Heart left ventricle (tissue), 16 donors: ENCODE measurements at regions not wholly inside any gene's neighbourhood (a gene's known extent, or its start where the extent isn't known, plus 50 kb on each side); places are given as distances from the start of the nearest gene placed in this dataset.
A peak's percentile ranks its signal among the peaks of the same experiment; 100 is the strongest.

Experiments used
- ATAC-seq, 4 donors: fragments of 200-7000 bp; cut with Tn5 transposase; one replicate each; pipeline ENCODE4 v1.9.1; 2020 to 2022; ENCODE audit warnings: moderate library complexity in 4 of 4, mild to moderate bottlenecking in 3 of 4, moderate number of reproducible peaks in 1 of 4
- DNase-seq, 5 donors: peaks; one replicate each; pipeline ENCODE4 v3.0.0-alpha.2; 2020
- H3K27ac ChIP-seq, 12 donors: fragments of 200-600 bp; sonication (generic) in 4 of 12; one replicate each; pipeline versions ENCODE4 v1.5.0 to v1.8.0; 2016 to 2022; ENCODE audit warnings: mild to moderate bottlenecking in 2 of 12
- H3K27me3 ChIP-seq, 9 donors: fragments of 200-600 bp; sonication (generic) in 2 of 9; one replicate each; pipeline versions ENCODE4 v1.5.1 to v1.8.0; 2016 to 2022; ENCODE audit warnings: mild to moderate bottlenecking in 3 of 9
- H3K36me3 ChIP-seq, 9 donors: fragments of 200-600 bp; sonication (generic) in 2 of 9; one replicate each; pipeline versions ENCODE4 v1.5.0 to v1.8.0; 2018 to 2022; ENCODE audit warnings: mild to moderate bottlenecking in 2 of 9
- H3K4me1 ChIP-seq, 12 donors: fragments of 200-600 bp; sonication (generic) in 4 of 12; one replicate each; pipeline versions ENCODE4 v1.5.0 to v1.8.0; 2016 to 2022; ENCODE audit warnings: mild to moderate bottlenecking in 3 of 12
- H3K4me3 ChIP-seq, 12 donors: fragments of 200-600 bp; sonication (generic) in 4 of 12; one replicate each; pipeline versions ENCODE4 v1.5.0 to v1.8.0; 2017 to 2022; ENCODE audit warnings: mild to moderate bottlenecking in 9 of 12, moderate library complexity in 4 of 12
- H3K9me3 ChIP-seq, 12 donors: fragments of 200-600 bp; sonication (generic) in 4 of 12; one replicate each; pipeline versions ENCODE4 v1.5.0 to v1.8.0; 2016 to 2022; ENCODE audit warnings: mild to moderate bottlenecking in 1 of 12
- POLR2A ChIP-seq, 2 donors: fragments of 450-650 bp; IDR thresholded peaks; one replicate each; pipeline ENCODE4 v1.6.1; 2017; ENCODE audit warnings: antibody characterized with exemption in 2 of 2, mild to moderate bottlenecking in 2 of 2, moderate library complexity in 2 of 2
- WGBS, 4 donors: extraction: QIAGEN DNeasy Blood & Tissue Kit in 2 of 4; methylation state at CpG; one replicate each; pipeline versions ENCODE4 v1.1.5 to v1.1.7; 2013 to 2018; 5-methylcytosine and 5-hydroxymethylcytosine counted together
- intact Hi-C, 10 donors: fragments of 100-400 bp; cut with DNase I; formaldehyde crosslinking; loops; one replicate each; pipeline versions ENCODE4 v1.11.1 to v1.14.2; 2022
- TF ChIP-seq, protein P1 (sequence below), 12 donors: fragments of 200-600 bp; sonication (generic) in 4 of 12; IDR thresholded peaks; one replicate each; pipeline versions ENCODE4 v1.5.0 to v1.8.0; 2018 to 2022; ENCODE audit warnings: antibody characterized with exemption in 12 of 12, mild to moderate bottlenecking in 5 of 12
- donor health status: ischemic (EF 13 %, LVEDD 7.1; RV severe dilation, severe dysfunction).
- donor health status: healthy with polysubstance abuse.
- donor health status: DM: no; HTN: yes; CAD: no.
- donor health status: DM: no; HTN: no; CAD: no.
- donor health status: ischemic (EF 25% LVEDD 6.9; RV normal size, moderate dysfunction).
- donor health status: ischemic (EF 25% LVEDD 5.7; RV mildly dilated, moderate dysfunction).
- donor health status: healthy.
- donor health status: DM: yes; HTN: yes; CAD: no.
- donor health status: ischemic (EF 35%, LVEDD 5.7; RV mildly dilated, moderate dysfunction).
- donor health status: nonischemic (EF 11% LVEDD 7.7; RV severe dilation, severe dysfunction).
- donor health status: DM: yes; HTN: yes; CAD: no.
- donor health status: PGD.
- donor health status: ischemic (EF 29% LVEDD 5.4; RV normal size, mild dysfunction).
- donor health status: nonischemic (EF 23%, LVEDD 6.1; RV moderate dilation, normal function).

DNA sequence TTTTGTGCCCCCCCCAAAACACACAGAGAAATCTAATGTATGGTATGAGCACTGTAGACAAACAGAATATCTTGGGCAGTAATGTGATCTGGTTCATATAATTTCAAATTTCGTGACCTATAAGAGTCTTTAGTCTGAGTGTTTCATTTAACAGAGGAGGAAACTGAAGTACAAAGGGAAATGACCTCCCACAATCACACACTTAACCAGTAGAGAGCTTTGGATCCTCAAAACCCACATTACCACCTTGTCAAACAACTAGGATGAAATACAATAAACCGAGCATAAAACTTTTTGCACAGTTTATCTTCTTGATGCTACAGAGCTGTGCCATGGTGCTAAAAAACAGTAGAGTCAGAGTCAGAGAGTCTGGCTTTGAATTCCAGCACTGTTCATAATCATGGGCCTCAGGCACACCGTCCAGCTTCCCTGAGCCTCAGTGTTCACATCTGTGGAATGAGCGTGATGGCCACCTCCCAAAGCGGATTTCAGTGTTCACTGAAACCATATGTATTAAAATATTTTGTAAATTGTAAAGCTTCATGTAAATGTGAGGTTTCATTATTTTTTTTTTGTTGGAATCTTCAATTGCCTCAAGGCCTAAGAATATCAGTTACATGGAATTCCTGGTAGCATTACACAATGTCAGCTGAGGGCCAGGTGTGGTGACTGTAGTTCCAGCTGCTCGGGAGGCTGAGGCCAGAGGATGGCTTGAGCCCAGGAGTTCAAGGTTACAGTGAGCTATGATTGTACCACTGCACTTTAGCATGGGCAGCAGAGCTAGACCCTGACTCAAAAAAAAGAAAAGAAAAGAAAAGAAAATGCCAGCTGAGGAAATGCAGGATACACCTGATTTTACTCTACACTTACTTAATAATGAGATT, 126.4 kb upstream of the FRY start:
- ATAC-seq = no peak
- intact Hi-C loops = loop anchor here in 3 of 10 donors (5.0 kb wide), 3 partner anchors 58 to 407 kb away; no protein-coding TSS in a partner anchor

GRCh38 chr13:31905961-31906360, 125.6 kb upstream of the FRY start:
- WGBS, 4 donors = 64 to 74% (median 68%) methylated on average over 11 of the region's 11 CpGs
- no peak for ATAC-seq
- H3K4me1 ChIP-seq = peaks cover 4 to 76% (median 37%) of the 10 kb centered on the region in 12 donors
- peaks cover 0 to 1% (median 0%) of the 10 kb centered on the region in 12 donors for H3K9me3 ChIP-seq
- no peak for DNase-seq
- no peak overlapping the region for H3K27ac ChIP-seq
- H3K4me3 ChIP-seq = no peak overlapping the region
- no peak for TF ChIP-seq POLR2A (IDR thresholded peaks at IDR 0.05)
- TF ChIP-seq, protein P1, sequence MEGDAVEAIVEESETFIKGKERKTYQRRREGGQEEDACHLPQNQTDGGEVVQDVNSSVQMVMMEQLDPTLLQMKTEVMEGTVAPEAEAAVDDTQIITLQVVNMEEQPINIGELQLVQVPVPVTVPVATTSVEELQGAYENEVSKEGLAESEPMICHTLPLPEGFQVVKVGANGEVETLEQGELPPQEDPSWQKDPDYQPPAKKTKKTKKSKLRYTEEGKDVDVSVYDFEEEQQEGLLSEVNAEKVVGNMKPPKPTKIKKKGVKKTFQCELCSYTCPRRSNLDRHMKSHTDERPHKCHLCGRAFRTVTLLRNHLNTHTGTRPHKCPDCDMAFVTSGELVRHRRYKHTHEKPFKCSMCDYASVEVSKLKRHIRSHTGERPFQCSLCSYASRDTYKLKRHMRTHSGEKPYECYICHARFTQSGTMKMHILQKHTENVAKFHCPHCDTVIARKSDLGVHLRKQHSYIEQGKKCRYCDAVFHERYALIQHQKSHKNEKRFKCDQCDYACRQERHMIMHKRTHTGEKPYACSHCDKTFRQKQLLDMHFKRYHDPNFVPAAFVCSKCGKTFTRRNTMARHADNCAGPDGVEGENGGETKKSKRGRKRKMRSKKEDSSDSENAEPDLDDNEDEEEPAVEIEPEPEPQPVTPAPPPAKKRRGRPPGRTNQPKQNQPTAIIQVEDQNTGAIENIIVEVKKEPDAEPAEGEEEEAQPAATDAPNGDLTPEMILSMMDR (IDR thresholded peaks at IDR 0.05) = no peak
- H3K36me3 ChIP-seq = no peaks in the 10 kb centered on the region
- no peaks in the 10 kb centered on the region for H3K27me3 ChIP-seq
- intact Hi-C loops = loop anchor here in 3 of 10 donors (5.0 kb wide), 2 partner anchors 401 to 406 kb away; no protein-coding TSS in a partner anchor

More for the DNA sequence above, 126.4 kb upstream of the FRY start:
- no peak for TF ChIP-seq POLR2A (IDR thresholded peaks at IDR 0.05)
- TF ChIP-seq, protein P1 (IDR thresholded peaks at IDR 0.05) = no peak
- peaks cover 4 to 71% (median 31%) of the 10 kb centered on the region in 12 donors for H3K4me1 ChIP-seq
- no peak for DNase-seq
- no peak overlapping the region for H3K27ac ChIP-seq
- WGBS, 4 donors = 73 to 79% (median 77%) methylated on average over 6 of the region's 6 CpGs
- peaks cover 0 to 5% (median 0%) of the 10 kb centered on the region in 12 donors for H3K9me3 ChIP-seq
- H3K4me3 ChIP-seq = no peak overlapping the region
- no peaks in the 10 kb centered on the region for H3K36me3 ChIP-seq
- no peaks in the 10 kb centered on the region for H3K27me3 ChIP-seq

- H3K4me1 ChIP-seq = peaks cover 4 to 71% (median 38%) of the 10 kb centered on the region in 12 donors
- no peaks in the 10 kb centered on the region for H3K9me3 ChIP-seq
- peak overlapping the region in 10 of 12 donors; percentile 16 to 69 (median 46) for H3K27ac ChIP-seq
- DNase-seq (no peak), ATAC-seq (peak in 3 of 4 donors; percentile 7 to 49 (median 37))
- no peaks in the 10 kb centered on the region for H3K36me3 ChIP-seq
- TF ChIP-seq POLR2A (IDR thresholded peaks at IDR 0.05) = no peak
- TF ChIP-seq, protein P1 (IDR thresholded peaks at IDR 0.05) = no peak
- no peak overlapping the region for H3K4me3 ChIP-seq
- 59 to 66% (median 63%) methylated on average over 4 of the region's 4 CpGs for WGBS, 4 donors
- H3K27me3 ChIP-seq = no peaks in the 10 kb centered on the region
- intact Hi-C loops = loop anchor here in 3 of 10 donors (5.0 kb wide), 2 partner anchors 398 to 403 kb away; no protein-coding TSS in a partner anchor
Measured at GRCh38 chr13:31908696-31909411, 122.7 kb upstream of the FRY start.
